ENCODE measurements at regions not wholly inside any gene's neighbourhood (a gene's known extent, or its start where the extent isn't known, plus 50 kb on each side); places are given as distances from the start of the nearest gene placed in this dataset.

- Histone ChIP-seq H3K27ac (ENCODE audit: low read depth, low read length) (no peak overlapping the region), H3K4me2 (ENCODE audit: low read length) (no peak overlapping the region), H3K36me3 (ENCODE audit: control insufficient read depth, low read length) (peaks cover 3% of the 10 kb centered on the region; the same call in 1 of the 2 replicates), H3K79me2 (ENCODE audit: control insufficient read depth, low read length) (no peaks in the 10 kb centered on the region), H4K20me1 (ENCODE audit: control insufficient read depth, insufficient read depth, low read depth, low read length) (no peaks in the 10 kb centered on the region), H3K4me3 (ENCODE audit: low read length) (no peak overlapping the region), H3K27me3 (ENCODE audit: control insufficient read depth, low read length) (no peaks in the 10 kb centered on the region), H3K9me3 (ENCODE audit: control insufficient read depth, insufficient read depth, low read length) (peaks cover 10% of the 10 kb centered on the region), H3K4me1 (ENCODE audit: control insufficient read depth, low read length) (peaks cover 26% of the 10 kb centered on the region), H3F3A (ENCODE audit: control insufficient read depth, insufficient read depth) (no peaks in the 10 kb centered on the region), H3K9me2 (replicated peaks; ENCODE audit: control insufficient read depth, low read length) (no peaks in the 10 kb centered on the region)
- TF ChIP-seq, protein P1, sequence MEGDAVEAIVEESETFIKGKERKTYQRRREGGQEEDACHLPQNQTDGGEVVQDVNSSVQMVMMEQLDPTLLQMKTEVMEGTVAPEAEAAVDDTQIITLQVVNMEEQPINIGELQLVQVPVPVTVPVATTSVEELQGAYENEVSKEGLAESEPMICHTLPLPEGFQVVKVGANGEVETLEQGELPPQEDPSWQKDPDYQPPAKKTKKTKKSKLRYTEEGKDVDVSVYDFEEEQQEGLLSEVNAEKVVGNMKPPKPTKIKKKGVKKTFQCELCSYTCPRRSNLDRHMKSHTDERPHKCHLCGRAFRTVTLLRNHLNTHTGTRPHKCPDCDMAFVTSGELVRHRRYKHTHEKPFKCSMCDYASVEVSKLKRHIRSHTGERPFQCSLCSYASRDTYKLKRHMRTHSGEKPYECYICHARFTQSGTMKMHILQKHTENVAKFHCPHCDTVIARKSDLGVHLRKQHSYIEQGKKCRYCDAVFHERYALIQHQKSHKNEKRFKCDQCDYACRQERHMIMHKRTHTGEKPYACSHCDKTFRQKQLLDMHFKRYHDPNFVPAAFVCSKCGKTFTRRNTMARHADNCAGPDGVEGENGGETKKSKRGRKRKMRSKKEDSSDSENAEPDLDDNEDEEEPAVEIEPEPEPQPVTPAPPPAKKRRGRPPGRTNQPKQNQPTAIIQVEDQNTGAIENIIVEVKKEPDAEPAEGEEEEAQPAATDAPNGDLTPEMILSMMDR (IDR thresholded peaks at IDR 0.05; ENCODE audit: low read depth, low read length, poor library complexity, severe bottlenecking), result no peak
- TF ChIP-seq EZH2phosphoT487 (IDR thresholded peaks at IDR 0.05; ENCODE audit: borderline replicate concordance, low read length), result no peak
Measured at GRCh38 chr1:4424766-4425165, 229.6 kb upstream of the AJAP1 start.

- Histone ChIP-seq H3K36me3 (ENCODE audit: control insufficient read depth, low read length) (no peaks in the 10 kb centered on the region; the same call in 1 of the 2 replicates), H3K4me3 (ENCODE audit: low read length) (no peak overlapping the region), H3F3A (ENCODE audit: control insufficient read depth, insufficient read depth) (no peaks in the 10 kb centered on the region), H3K79me2 (ENCODE audit: control insufficient read depth, low read length) (no peaks in the 10 kb centered on the region), H3K27ac (ENCODE audit: low read depth, low read length) (no peak overlapping the region), H3K9me2 (replicated peaks; ENCODE audit: control insufficient read depth, low read length) (no peaks in the 10 kb centered on the region), H3K4me1 (ENCODE audit: control insufficient read depth, low read length) (peaks cover 21% of the 10 kb centered on the region), H4K20me1 (ENCODE audit: control insufficient read depth, insufficient read depth, low read depth, low read length) (no peaks in the 10 kb centered on the region), H3K9me3 (ENCODE audit: control insufficient read depth, insufficient read depth, low read length) (peaks cover 2% of the 10 kb centered on the region; the same call in 1 of the 2 replicates), H3K4me2 (ENCODE audit: low read length) (no peak overlapping the region), H3K27me3 (ENCODE audit: control insufficient read depth, low read length) (no peaks in the 10 kb centered on the region)
- TF ChIP-seq EZH2phosphoT487 (IDR thresholded peaks at IDR 0.05; ENCODE audit: borderline replicate concordance, low read length), result no peak
- TF ChIP-seq, protein P1 (IDR thresholded peaks at IDR 0.05; ENCODE audit: low read depth, low read length, poor library complexity, severe bottlenecking), result no peak
Measured at GRCh38 chr1:4425892-4426291, 228.5 kb upstream of the AJAP1 start.

DNA sequence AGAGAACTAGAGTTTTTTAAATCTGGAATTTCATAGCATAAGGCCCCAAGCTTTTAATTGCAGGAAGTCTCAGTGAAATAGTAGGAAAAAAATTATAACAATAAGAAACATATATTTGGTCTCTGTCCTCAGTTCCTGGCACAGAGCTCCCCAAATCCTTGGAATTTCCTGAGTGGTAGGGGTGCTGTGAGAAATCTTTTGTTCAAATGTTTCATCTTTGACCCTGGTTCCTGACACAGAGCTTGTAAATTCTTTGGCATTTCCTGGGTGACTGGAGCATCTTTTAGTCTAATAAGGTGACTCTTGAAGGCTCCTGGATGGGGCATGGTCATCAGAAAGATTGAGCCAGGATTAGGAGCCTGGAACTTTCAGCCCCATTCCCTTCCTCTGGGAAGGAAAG, 225.7 kb upstream of the AJAP1 start:
- H3K27me3 ChIP-seq (ENCODE audit: control insufficient read depth, low read length), result no peaks in the 10 kb centered on the region
- no peak overlapping the region for H3K27ac ChIP-seq (ENCODE audit: low read depth, low read length)
- H3K4me2 ChIP-seq (ENCODE audit: low read length), result no peak overlapping the region
- no peak overlapping the region for H3K4me3 ChIP-seq (ENCODE audit: low read length)
- H3K79me2 ChIP-seq (ENCODE audit: control insufficient read depth, low read length), result no peaks in the 10 kb centered on the region
- H4K20me1 ChIP-seq (ENCODE audit: control insufficient read depth, insufficient read depth, low read depth, low read length), result no peaks in the 10 kb centered on the region
- H3K9me2 ChIP-seq (replicated peaks; ENCODE audit: control insufficient read depth, low read length), result no peaks in the 10 kb centered on the region
- no peaks in the 10 kb centered on the region for H3K9me3 ChIP-seq (ENCODE audit: control insufficient read depth, insufficient read depth, low read length)
- H3K36me3 ChIP-seq (ENCODE audit: control insufficient read depth, low read length), result no peaks in the 10 kb centered on the region
- no peaks in the 10 kb centered on the region for H3K4me1 ChIP-seq (ENCODE audit: control insufficient read depth, low read length)
- H3F3A ChIP-seq (ENCODE audit: control insufficient read depth, insufficient read depth), result no peaks in the 10 kb centered on the region
- TF ChIP-seq, protein P1 (IDR thresholded peaks at IDR 0.05; ENCODE audit: low read depth, low read length, poor library complexity, severe bottlenecking), result no peak
- TF ChIP-seq EZH2phosphoT487 (IDR thresholded peaks at IDR 0.05; ENCODE audit: borderline replicate concordance, low read length), result no peak

Data from DOHH2 (cell line).